ENCODE measurements at regions not wholly inside any gene's neighbourhood (a gene's known extent, or its start where the extent isn't known, plus 50 kb on each side); places are given as distances from the start of the nearest gene placed in this dataset.

GRCh38 chr4:13218326-13218958, 265.7 kb downstream of the RAB28 start:
- TF ChIP-seq CTCF (IDR thresholded peaks at IDR 0.05) (no peak), POLR2A (IDR thresholded peaks at IDR 0.05) (no peak), POLR2AphosphoS5 (IDR thresholded peaks at IDR 0.05) (peak; percentile 32 to 53 (median 48))

Measured in sigmoid colon (tissue), 4 donors.